Ishikawa (cell line): ENCODE measurements at regions not wholly inside any gene's neighbourhood (a gene's known extent, or its start where the extent isn't known, plus 50 kb on each side); places are given as distances from the start of the nearest gene placed in this dataset.

Experiments used
- CEBPB ChIP-seq: IDR thresholded peaks from 2 replicates; pipeline ENCODE4 v1.6.1; 2012
- CREB1 ChIP-seq: IDR thresholded peaks from 2 replicates; pipeline ENCODE4 v1.6.1; 2012; ENCODE audit warnings: low read depth
- EGR1 ChIP-seq: IDR thresholded peaks from 2 replicates; pipeline ENCODE4 v1.6.1; 2012
- EP300 ChIP-seq: IDR thresholded peaks from 2 replicates; pipeline ENCODE4 v1.6.1; 2012; ENCODE audit warnings: borderline replicate concordance
- FOXM1 ChIP-seq: IDR thresholded peaks from 2 replicates; pipeline ENCODE4 v1.6.1; 2012; ENCODE audit warnings: low read depth, borderline replicate concordance
- MAX ChIP-seq: IDR thresholded peaks from 2 replicates; pipeline ENCODE4 v1.6.1; 2012
- NFIC ChIP-seq: IDR thresholded peaks from 2 replicates; pipeline ENCODE4 v1.6.1; 2012
- RAD21 ChIP-seq: IDR thresholded peaks from 2 replicates; pipeline ENCODE4 v1.6.1; 2012; ENCODE audit warnings: low read depth
- REST ChIP-seq: IDR thresholded peaks from 2 replicates; pipeline ENCODE4 v1.6.1; 2012; ENCODE audit warnings: low read depth, mild to moderate bottlenecking
- TAF1 ChIP-seq: IDR thresholded peaks from 2 replicates; pipeline ENCODE4 v1.6.1; 2012; ENCODE audit warnings: low read depth, mild to moderate bottlenecking
- TCF12 ChIP-seq: IDR thresholded peaks from 2 replicates; pipeline ENCODE4 v1.6.1; 2012; ENCODE audit warnings: low read depth
- TEAD4 ChIP-seq: IDR thresholded peaks from 2 replicates; pipeline ENCODE4 v1.6.1; 2012
- YY1 ChIP-seq: IDR thresholded peaks from 2 replicates; pipeline ENCODE4 v1.6.1; 2012; ENCODE audit warnings: low read depth
- ZBTB7A ChIP-seq: IDR thresholded peaks from 2 replicates; pipeline ENCODE4 v1.6.1; 2012; ENCODE audit warnings: low read depth
- TF ChIP-seq, protein P1 (sequence below): IDR thresholded peaks from 2 replicates; pipeline ENCODE4 v1.6.1; 2012

GRCh38 chr12:74963867-74964331 lies 245.7 kb downstream of the KCNC2 start:
- TF ChIP-seq YY1: no peak
- TF ChIP-seq FOXM1: no peak
- no peak for TF ChIP-seq NFIC
- no peak for TF ChIP-seq RAD21
- TF ChIP-seq REST: no peak
- no peak for TF ChIP-seq CREB1
- TF ChIP-seq ZBTB7A: no peak
- TF ChIP-seq TEAD4: no peak
- no peak for TF ChIP-seq MAX
- TF ChIP-seq EGR1: no peak
- TF ChIP-seq CEBPB: no peak

GRCh38 chr12:74964390-74964789 lies 245.2 kb downstream of the KCNC2 start:
- TF ChIP-seq EP300 (no peak), EGR1 (no peak)

DNA sequence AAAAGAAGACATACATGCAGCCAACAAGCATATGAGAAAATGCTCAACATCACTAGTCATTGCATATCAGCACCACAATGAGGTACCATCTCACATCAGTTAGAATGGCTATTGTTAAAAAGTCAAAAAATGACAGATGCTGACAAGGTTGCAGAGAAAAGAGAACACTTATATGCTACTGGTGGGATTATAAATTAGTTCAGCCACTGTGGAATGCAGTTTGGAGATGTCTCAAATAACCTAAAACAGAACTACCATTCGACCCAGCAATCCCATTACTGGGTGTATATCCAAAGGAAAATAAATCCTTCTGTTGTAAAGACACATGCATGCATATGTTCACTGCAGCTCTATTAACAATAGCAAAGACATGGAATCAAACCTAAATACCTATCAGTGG lies 238.4 kb downstream of the KCNC2 start:
- TF ChIP-seq NFIC: no peak
- no peak for TF ChIP-seq YY1
- no peak for TF ChIP-seq EGR1
- no peak for TF ChIP-seq REST
- TF ChIP-seq, protein P1, sequence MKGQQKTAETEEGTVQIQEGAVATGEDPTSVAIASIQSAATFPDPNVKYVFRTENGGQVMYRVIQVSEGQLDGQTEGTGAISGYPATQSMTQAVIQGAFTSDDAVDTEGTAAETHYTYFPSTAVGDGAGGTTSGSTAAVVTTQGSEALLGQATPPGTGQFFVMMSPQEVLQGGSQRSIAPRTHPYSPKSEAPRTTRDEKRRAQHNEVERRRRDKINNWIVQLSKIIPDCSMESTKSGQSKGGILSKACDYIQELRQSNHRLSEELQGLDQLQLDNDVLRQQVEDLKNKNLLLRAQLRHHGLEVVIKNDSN: no peak
- no peak for TF ChIP-seq TCF12
- TF ChIP-seq ZBTB7A: no peak
- no peak for TF ChIP-seq TAF1
- TF ChIP-seq CREB1: no peak
- no peak for TF ChIP-seq TEAD4
- TF ChIP-seq CEBPB: no peak
- TF ChIP-seq FOXM1: no peak
- no peak for TF ChIP-seq EP300
- no peak for TF ChIP-seq MAX
- TF ChIP-seq RAD21: no peak

GRCh38 chr12:74977832-74978481 lies 231.7 kb downstream of the KCNC2 start:
- TF ChIP-seq ZBTB7A (no peak), TAF1 (no peak), EP300 (no peak), TCF12 (no peak), FOXM1 (no peak), MAX (no peak), REST (no peak), EGR1 (no peak), NFIC (no peak), CREB1 (no peak), YY1 (no peak), TEAD4 (no peak), RAD21 (no peak)
- TF ChIP-seq, protein P1: no peak
